ENCODE measurements at regions not wholly inside any gene's neighbourhood (a gene's known extent, or its start where the extent isn't known, plus 50 kb on each side); places are given as distances from the start of the nearest gene placed in this dataset.

GRCh38 chr5:19256036-19256435, 732.0 kb downstream of the CDH18 start:
- Histone ChIP-seq H3K79me2 (ENCODE audit: insufficient read depth, low read length) (no peaks in the 10 kb centered on the region), H2AFZ (ENCODE audit: low read depth, low read length) (no peak overlapping the region), H3K4me1 (ENCODE audit: insufficient read depth, low read length) (no peaks in the 10 kb centered on the region), H3K36me3 (ENCODE audit: insufficient read depth, low read length) (no peaks in the 10 kb centered on the region), H3K27me3 (ENCODE audit: insufficient read depth, low read length, poor library complexity) (no peaks in the 10 kb centered on the region), H3K4me3 (ENCODE audit: low read depth in 1 of 2, low read length in 2 of 2) (no peak overlapping the region), H4K20me1 (ENCODE audit: insufficient read depth, low read length) (no peaks in the 10 kb centered on the region), H3K9me3 (ENCODE audit: insufficient read depth, low read length, severe bottlenecking) (no peaks in the 10 kb centered on the region), H3K27ac (ENCODE audit: low read length) (no peak overlapping the region), H3K9ac (ENCODE audit: low read depth, low read length) (no peak overlapping the region), H3K4me2 (ENCODE audit: insufficient read depth, low read length) (no peak overlapping the region)
- no peak for DNase-seq
- ATAC-seq (ENCODE audit: insufficient read depth, low read depth): no peak
- TF ChIP-seq CTCF (IDR thresholded peaks at IDR 0.05; ENCODE audit: borderline replicate concordance, extremely low read depth, low read length, poor library complexity, severe bottlenecking) (no peak), EZH2 (IDR thresholded peaks at IDR 0.05; ENCODE audit: borderline replicate concordance, low read depth, low read length, severe bottlenecking) (no peak)

DNA sequence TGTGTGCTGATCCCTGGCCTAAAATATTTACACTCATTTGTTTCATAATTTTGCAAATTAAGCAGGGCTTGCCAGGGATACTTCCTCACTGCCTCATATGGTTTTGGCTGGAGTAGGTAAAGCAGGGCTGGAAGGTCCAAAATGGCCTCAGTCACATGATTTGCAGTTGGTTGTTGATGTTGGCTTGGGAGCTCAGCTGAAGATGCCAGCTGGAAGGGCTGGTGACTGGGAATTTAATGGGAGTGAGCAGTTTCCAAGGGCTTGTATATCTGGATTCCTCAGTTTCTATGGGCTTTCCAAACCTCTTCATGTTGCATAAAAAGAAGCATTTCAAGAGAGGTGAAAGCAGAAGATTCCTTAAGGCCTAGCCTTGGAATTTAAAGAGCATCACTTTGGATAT, 729.3 kb downstream of the CDH18 start:
- H4K20me1 ChIP-seq (ENCODE audit: insufficient read depth, low read length): no peaks in the 10 kb centered on the region
- H2AFZ ChIP-seq (ENCODE audit: low read depth, low read length): no peak overlapping the region
- ATAC-seq (ENCODE audit: insufficient read depth, low read depth) (no peak), DNase-seq (no peak)
- H3K4me2 ChIP-seq (ENCODE audit: insufficient read depth, low read length): no peak overlapping the region
- TF ChIP-seq EZH2 (IDR thresholded peaks at IDR 0.05; ENCODE audit: borderline replicate concordance, low read depth, low read length, severe bottlenecking) (no peak), CTCF (IDR thresholded peaks at IDR 0.05; ENCODE audit: borderline replicate concordance, extremely low read depth, low read length, poor library complexity, severe bottlenecking) (no peak)
- H3K4me1 ChIP-seq (ENCODE audit: insufficient read depth, low read length): no peaks in the 10 kb centered on the region
- no peaks in the 10 kb centered on the region for H3K9me3 ChIP-seq (ENCODE audit: insufficient read depth, low read length, severe bottlenecking)
- H3K27ac ChIP-seq (ENCODE audit: low read length): no peak overlapping the region
- no peaks in the 10 kb centered on the region for H3K27me3 ChIP-seq (ENCODE audit: insufficient read depth, low read length, poor library complexity)
- no peaks in the 10 kb centered on the region for H3K79me2 ChIP-seq (ENCODE audit: insufficient read depth, low read length)
- H3K36me3 ChIP-seq (ENCODE audit: insufficient read depth, low read length): no peaks in the 10 kb centered on the region
- H3K4me3 ChIP-seq (ENCODE audit: low read depth in 1 of 2, low read length in 2 of 2): no peak overlapping the region
- H3K9ac ChIP-seq (ENCODE audit: low read depth, low read length): no peak overlapping the region

GRCh38 chr5:19261879-19262278, 726.1 kb downstream of the CDH18 start:
- no peaks in the 10 kb centered on the region for H3K4me1 ChIP-seq (ENCODE audit: insufficient read depth, low read length)
- H3K27me3 ChIP-seq (ENCODE audit: insufficient read depth, low read length, poor library complexity): no peaks in the 10 kb centered on the region
- no peaks in the 10 kb centered on the region for H3K9me3 ChIP-seq (ENCODE audit: insufficient read depth, low read length, severe bottlenecking)
- TF ChIP-seq CTCF (IDR thresholded peaks at IDR 0.05; ENCODE audit: borderline replicate concordance, extremely low read depth, low read length, poor library complexity, severe bottlenecking) (no peak), EZH2 (IDR thresholded peaks at IDR 0.05; ENCODE audit: borderline replicate concordance, low read depth, low read length, severe bottlenecking) (no peak)
- no peak overlapping the region for H3K4me3 ChIP-seq (ENCODE audit: low read depth in 1 of 2, low read length in 2 of 2)
- no peak overlapping the region for H3K9ac ChIP-seq (ENCODE audit: low read depth, low read length)
- H2AFZ ChIP-seq (ENCODE audit: low read depth, low read length): no peak overlapping the region
- H3K36me3 ChIP-seq (ENCODE audit: insufficient read depth, low read length): no peaks in the 10 kb centered on the region
- DNase-seq (no peak), ATAC-seq (ENCODE audit: insufficient read depth, low read depth) (no peak)
- no peaks in the 10 kb centered on the region for H4K20me1 ChIP-seq (ENCODE audit: insufficient read depth, low read length)
- no peaks in the 10 kb centered on the region for H3K79me2 ChIP-seq (ENCODE audit: insufficient read depth, low read length)
- no peak overlapping the region for H3K4me2 ChIP-seq (ENCODE audit: insufficient read depth, low read length)
- no peak overlapping the region for H3K27ac ChIP-seq (ENCODE audit: low read length)

DNA sequence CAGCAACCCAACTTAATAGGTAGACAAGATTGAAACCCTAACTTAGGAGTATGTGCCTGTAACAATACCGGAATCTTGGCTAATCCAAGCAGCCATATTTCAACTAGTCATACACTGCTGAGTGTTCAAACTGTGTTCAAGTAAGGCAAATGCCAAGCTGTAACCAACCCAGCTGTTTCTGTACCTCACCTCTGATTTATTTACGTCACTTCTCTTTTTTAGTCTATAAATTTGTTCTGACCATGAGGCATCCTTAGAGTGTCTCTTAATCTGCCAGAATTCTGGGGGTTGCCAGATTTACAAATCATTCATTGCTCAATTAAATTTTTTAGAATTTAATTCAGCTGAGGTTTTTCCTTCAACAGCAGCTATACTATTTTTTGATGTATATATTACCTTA, 723.2 kb downstream of the CDH18 start:
- no peak overlapping the region for H3K27ac ChIP-seq (ENCODE audit: low read length)
- H3K27me3 ChIP-seq (ENCODE audit: insufficient read depth, low read length, poor library complexity): no peaks in the 10 kb centered on the region
- H4K20me1 ChIP-seq (ENCODE audit: insufficient read depth, low read length): no peaks in the 10 kb centered on the region
- no peaks in the 10 kb centered on the region for H3K9me3 ChIP-seq (ENCODE audit: insufficient read depth, low read length, severe bottlenecking)
- H3K4me1 ChIP-seq (ENCODE audit: insufficient read depth, low read length): no peaks in the 10 kb centered on the region
- no peak overlapping the region for H3K9ac ChIP-seq (ENCODE audit: low read depth, low read length)
- H2AFZ ChIP-seq (ENCODE audit: low read depth, low read length): no peak overlapping the region
- ATAC-seq (ENCODE audit: insufficient read depth, low read depth) (no peak), DNase-seq (no peak)
- TF ChIP-seq CTCF (IDR thresholded peaks at IDR 0.05; ENCODE audit: borderline replicate concordance, extremely low read depth, low read length, poor library complexity, severe bottlenecking) (no peak), EZH2 (IDR thresholded peaks at IDR 0.05; ENCODE audit: borderline replicate concordance, low read depth, low read length, severe bottlenecking) (no peak)
- H3K79me2 ChIP-seq (ENCODE audit: insufficient read depth, low read length): no peaks in the 10 kb centered on the region
- no peaks in the 10 kb centered on the region for H3K36me3 ChIP-seq (ENCODE audit: insufficient read depth, low read length)
- H3K4me2 ChIP-seq (ENCODE audit: insufficient read depth, low read length): no peak overlapping the region
- no peak overlapping the region for H3K4me3 ChIP-seq (ENCODE audit: low read depth in 1 of 2, low read length in 2 of 2)

Measured in DND-41 (cell line).